Neural progenitor cell (in vitro differentiated cells): ENCODE measurements at regions not wholly inside any gene's neighbourhood (a gene's known extent, or its start where the extent isn't known, plus 50 kb on each side); places are given as distances from the start of the nearest gene placed in this dataset.
A peak's percentile ranks its signal among the peaks of the same experiment; 100 is the strongest.

Experiments used
- DNase-seq: peaks from one replicate; pipeline ENCODE4 v3.0.0-alpha.2; 2016; ENCODE audit warnings: low spot score
- H2AFZ ChIP-seq: fragments of 200-600 bp; sonication (generic); replicated peaks from 2 replicates; pipeline ENCODE4 v1.6.1; 2016; ENCODE audit warnings: antibody characterized with exemption
- H3F3A ChIP-seq: fragments of 200-600 bp; sonication (generic); 2 replicates; pipeline ENCODE4 v1.6.1; 2016; ENCODE audit warnings: antibody characterized with exemption, low read depth
- H3K27ac ChIP-seq: fragments of 200-600 bp; sonication (generic); 2 replicates; pipeline ENCODE4 v1.5.1; 2016; ENCODE audit warnings: mild to moderate bottlenecking
- H3K27me3 ChIP-seq: fragments of 200-600 bp; sonication (generic); 2 replicates; pipeline ENCODE4 v1.6.1; 2016; ENCODE audit warnings: mild to moderate bottlenecking, moderate library complexity
- H3K36me3 ChIP-seq: fragments of 200-600 bp; sonication (generic); 2 replicates; pipeline ENCODE4 v1.5.1; 2016
- H3K4me1 ChIP-seq: fragments of 200-600 bp; sonication (generic); 2 replicates; pipeline ENCODE4 v1.6.1; 2016; ENCODE audit warnings: mixed run types
- H3K4me2 ChIP-seq: fragments of 200-600 bp; sonication (generic); 2 replicates; pipeline ENCODE4 v1.6.1; 2016
- H3K4me3 ChIP-seq: fragments of 200-600 bp; sonication (generic); 2 replicates; pipeline ENCODE4 v1.5.1; 2016
- H3K79me2 ChIP-seq: fragments of 200-600 bp; sonication (generic); 2 replicates; pipeline ENCODE4 v1.6.1; 2016; ENCODE audit warnings: low read depth
- H3K9ac ChIP-seq: fragments of 200-600 bp; sonication (generic); 2 replicates; pipeline ENCODE4 v1.6.1; 2016
- H3K9me3 ChIP-seq: fragments of 200-600 bp; sonication (generic); 2 replicates; pipeline ENCODE4 v1.5.1; 2016; ENCODE audit warnings: low read depth
- H4K20me1 ChIP-seq: fragments of 200-600 bp; sonication (generic); 2 replicates; pipeline ENCODE4 v1.6.1; 2016; ENCODE audit warnings: low read depth
- H3K27ac Mint-ChIP-seq: 3 replicates; pipeline ENCODE4 v1.8.0; 2021; ENCODE audit warnings: mixed read lengths
- H3K27me3 Mint-ChIP-seq: 2 replicates; pipeline ENCODE4 v1.8.0; 2022; ENCODE audit warnings: low read depth, mild to moderate bottlenecking, inconsistent platforms, moderate library complexity, mixed read lengths; ENCODE audit not compliant: insufficient read depth
- H3K36me3 Mint-ChIP-seq: 3 replicates; pipeline ENCODE4 v1.8.0; 2021; ENCODE audit warnings: mixed read lengths
- H3K4me1 Mint-ChIP-seq: 3 replicates; pipeline ENCODE4 v1.8.0; 2021; ENCODE audit warnings: mixed read lengths
- H3K4me3 Mint-ChIP-seq: 3 replicates; pipeline ENCODE4 v1.8.0; 2021; ENCODE audit warnings: mild to moderate bottlenecking, moderate library complexity, mixed read lengths
- H3K9me3 Mint-ChIP-seq: 3 replicates; pipeline ENCODE4 v1.8.0; 2020; ENCODE audit warnings: mixed read lengths
- EZH2 ChIP-seq: fragments of 200-600 bp; sonication (generic); IDR thresholded peaks from 2 replicates; pipeline ENCODE4 v1.6.1; 2017; ENCODE audit warnings: antibody characterized with exemption, mild to moderate bottlenecking, moderate library complexity
- EZH2phosphoT487 ChIP-seq: fragments of 200-600 bp; sonication (generic); IDR thresholded peaks from 2 replicates; pipeline ENCODE4 v1.6.1; 2017; ENCODE audit warnings: antibody characterized with exemption
- TF ChIP-seq, protein P1 (sequence below): fragments of 200-600 bp; sonication (generic); IDR thresholded peaks from 2 replicates; pipeline ENCODE4 v1.5.1; 2017; ENCODE audit warnings: antibody characterized with exemption, mild to moderate bottlenecking

DNA sequence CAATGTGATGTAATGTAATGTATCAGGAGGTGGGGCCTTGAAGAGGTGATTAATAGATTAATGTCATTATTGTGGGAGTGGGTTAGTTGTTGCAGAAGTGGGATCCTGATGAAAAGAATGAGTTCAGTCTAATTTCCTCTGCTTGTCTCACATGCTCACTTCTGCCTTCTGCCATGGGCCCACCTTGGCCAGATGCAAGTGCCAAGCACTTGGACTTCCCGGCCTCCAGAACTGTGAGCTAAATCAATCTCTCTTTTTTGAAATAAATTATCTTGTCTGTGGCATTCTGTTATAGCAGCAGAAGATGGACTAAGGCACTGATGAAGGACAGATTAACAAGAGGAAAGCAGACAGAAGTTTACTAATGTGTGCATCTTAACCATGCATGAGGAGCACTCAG, 123.9 kb downstream of the ETS2 start:
- Mint-ChIP-seq H3K27ac (no peak overlapping the region), H3K4me3 (no peak overlapping the region), H3K9me3 (peaks cover 9% of the 10 kb centered on the region), H3K36me3 (no peaks in the 10 kb centered on the region), H3K4me1 (no peaks in the 10 kb centered on the region), H3K27me3 (peaks cover 10% of the 10 kb centered on the region)
- Histone ChIP-seq H3K27ac (no peak overlapping the region), H3F3A (no peaks in the 10 kb centered on the region), H3K4me2 (no peak overlapping the region), H3K9ac (no peak overlapping the region), H4K20me1 (no peaks in the 10 kb centered on the region), H3K36me3 (no peaks in the 10 kb centered on the region), H3K27me3 (no peaks in the 10 kb centered on the region), H3K79me2 (no peaks in the 10 kb centered on the region), H3K9me3 (no peaks in the 10 kb centered on the region), H3K4me3 (no peak overlapping the region), H3K4me1 (peaks cover 6% of the 10 kb centered on the region), H2AFZ (no peak overlapping the region)
- TF ChIP-seq EZH2 (no peak), EZH2phosphoT487 (no peak)
- TF ChIP-seq, protein P1, sequence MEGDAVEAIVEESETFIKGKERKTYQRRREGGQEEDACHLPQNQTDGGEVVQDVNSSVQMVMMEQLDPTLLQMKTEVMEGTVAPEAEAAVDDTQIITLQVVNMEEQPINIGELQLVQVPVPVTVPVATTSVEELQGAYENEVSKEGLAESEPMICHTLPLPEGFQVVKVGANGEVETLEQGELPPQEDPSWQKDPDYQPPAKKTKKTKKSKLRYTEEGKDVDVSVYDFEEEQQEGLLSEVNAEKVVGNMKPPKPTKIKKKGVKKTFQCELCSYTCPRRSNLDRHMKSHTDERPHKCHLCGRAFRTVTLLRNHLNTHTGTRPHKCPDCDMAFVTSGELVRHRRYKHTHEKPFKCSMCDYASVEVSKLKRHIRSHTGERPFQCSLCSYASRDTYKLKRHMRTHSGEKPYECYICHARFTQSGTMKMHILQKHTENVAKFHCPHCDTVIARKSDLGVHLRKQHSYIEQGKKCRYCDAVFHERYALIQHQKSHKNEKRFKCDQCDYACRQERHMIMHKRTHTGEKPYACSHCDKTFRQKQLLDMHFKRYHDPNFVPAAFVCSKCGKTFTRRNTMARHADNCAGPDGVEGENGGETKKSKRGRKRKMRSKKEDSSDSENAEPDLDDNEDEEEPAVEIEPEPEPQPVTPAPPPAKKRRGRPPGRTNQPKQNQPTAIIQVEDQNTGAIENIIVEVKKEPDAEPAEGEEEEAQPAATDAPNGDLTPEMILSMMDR: no peak
- DNase-seq: no peak

DNA sequence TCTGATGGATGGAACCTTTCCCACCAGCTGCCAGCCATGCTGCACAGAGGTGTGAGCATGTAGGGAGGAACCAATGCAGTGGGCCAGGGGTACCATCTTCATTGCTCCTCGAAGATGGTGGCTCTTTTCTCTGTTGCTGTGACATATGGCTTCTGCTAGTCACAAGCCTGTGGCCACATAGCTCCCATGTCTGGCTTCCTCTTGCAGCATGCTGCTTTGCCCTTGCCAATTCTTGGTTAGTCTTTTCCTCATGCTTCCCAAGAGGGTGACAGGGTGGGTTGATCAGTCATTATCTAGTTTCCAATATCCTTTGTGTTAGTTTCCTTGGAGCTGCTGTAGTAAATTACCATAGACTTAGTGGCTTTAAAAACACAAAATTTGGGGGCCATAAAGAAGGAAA, 123.4 kb downstream of the ETS2 start:
- Histone ChIP-seq H3K9ac (no peak overlapping the region), H3K9me3 (no peaks in the 10 kb centered on the region), H2AFZ (no peak overlapping the region), H4K20me1 (no peaks in the 10 kb centered on the region), H3F3A (no peaks in the 10 kb centered on the region), H3K27me3 (no peaks in the 10 kb centered on the region), H3K4me1 (peaks cover 6% of the 10 kb centered on the region), H3K4me3 (no peak overlapping the region), H3K36me3 (no peaks in the 10 kb centered on the region), H3K4me2 (no peak overlapping the region), H3K79me2 (no peaks in the 10 kb centered on the region), H3K27ac (no peak overlapping the region)
- H3K4me1 Mint-ChIP-seq: no peaks in the 10 kb centered on the region
- peaks cover 9% of the 10 kb centered on the region for H3K9me3 Mint-ChIP-seq
- no peak overlapping the region for H3K4me3 Mint-ChIP-seq
- TF ChIP-seq EZH2: no peak
- TF ChIP-seq, protein P1: no peak
- no peak for TF ChIP-seq EZH2phosphoT487
- peaks cover 10% of the 10 kb centered on the region for H3K27me3 Mint-ChIP-seq
- H3K27ac Mint-ChIP-seq: no peak overlapping the region
- no peak for DNase-seq
- no peaks in the 10 kb centered on the region for H3K36me3 Mint-ChIP-seq

DNA sequence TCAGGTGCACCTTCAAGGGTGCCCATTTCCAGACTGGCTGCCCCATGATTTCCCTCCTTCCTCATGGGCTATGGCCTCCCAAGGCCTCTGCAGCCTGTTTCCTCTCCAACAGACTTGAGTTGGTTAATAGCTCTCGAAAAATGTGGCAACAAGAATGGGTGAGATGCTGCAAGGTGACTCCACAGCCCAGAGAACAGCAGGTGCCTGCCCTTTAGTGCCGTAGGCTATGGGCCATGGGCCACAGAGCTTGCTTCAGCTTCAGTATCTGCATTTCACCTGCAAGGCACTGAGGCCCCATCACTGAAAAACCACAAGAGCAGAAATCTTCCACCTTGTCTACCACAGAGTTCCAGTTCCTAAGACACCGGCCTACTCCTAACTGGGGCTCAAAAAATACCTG, 122.0 kb downstream of the ETS2 start:
- Histone ChIP-seq H3F3A (no peaks in the 10 kb centered on the region), H3K4me2 (no peak overlapping the region), H3K36me3 (no peaks in the 10 kb centered on the region), H4K20me1 (no peaks in the 10 kb centered on the region), H3K27ac (no peak overlapping the region), H2AFZ (no peak overlapping the region), H3K9me3 (no peaks in the 10 kb centered on the region), H3K4me1 (peaks cover 6% of the 10 kb centered on the region), H3K79me2 (no peaks in the 10 kb centered on the region), H3K4me3 (no peak overlapping the region), H3K27me3 (no peaks in the 10 kb centered on the region), H3K9ac (no peak overlapping the region)
- DNase-seq: no peak
- Mint-ChIP-seq H3K9me3 (peaks cover 9% of the 10 kb centered on the region), H3K4me3 (no peak overlapping the region), H3K4me1 (no peaks in the 10 kb centered on the region), H3K27me3 (peaks cover 8% of the 10 kb centered on the region), H3K36me3 (no peaks in the 10 kb centered on the region), H3K27ac (no peak overlapping the region)
- TF ChIP-seq, protein P1: no peak
- no peak for TF ChIP-seq EZH2
- no peak for TF ChIP-seq EZH2phosphoT487

DNA sequence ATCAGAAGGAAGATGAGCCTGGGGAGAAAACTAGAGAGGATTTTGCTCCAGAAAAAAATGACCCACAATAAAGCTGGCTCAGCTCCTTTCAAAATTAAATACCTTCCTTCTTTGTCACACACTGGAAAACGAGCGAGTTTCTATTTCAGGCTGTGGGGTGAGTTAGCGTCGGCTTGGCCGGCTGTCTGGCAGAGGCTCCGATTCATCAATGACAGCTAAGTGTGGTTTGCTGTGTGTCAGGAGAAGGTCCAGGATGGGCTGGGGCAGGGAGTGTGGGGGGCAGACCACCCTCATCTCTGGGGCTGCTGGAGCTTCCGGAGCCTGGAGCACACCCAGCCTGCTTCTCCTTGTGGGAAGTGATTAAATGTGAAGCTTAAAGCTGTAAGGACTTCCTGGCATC, 120.2 kb downstream of the ETS2 start:
- Histone ChIP-seq H3K9ac (no peak overlapping the region), H3K4me1 (peaks cover 6% of the 10 kb centered on the region), H2AFZ (no peak overlapping the region), H3K9me3 (no peaks in the 10 kb centered on the region), H3K27me3 (no peaks in the 10 kb centered on the region), H3K79me2 (no peaks in the 10 kb centered on the region), H3K27ac (no peak overlapping the region), H3K4me2 (no peak overlapping the region), H4K20me1 (no peaks in the 10 kb centered on the region), H3K36me3 (no peaks in the 10 kb centered on the region), H3F3A (no peaks in the 10 kb centered on the region), H3K4me3 (no peak overlapping the region)
- peaks cover 9% of the 10 kb centered on the region for H3K9me3 Mint-ChIP-seq
- TF ChIP-seq EZH2phosphoT487 (no peak), EZH2 (no peak)
- TF ChIP-seq, protein P1: no peak
- no peak overlapping the region for H3K4me3 Mint-ChIP-seq
- no peaks in the 10 kb centered on the region for H3K36me3 Mint-ChIP-seq
- H3K27me3 Mint-ChIP-seq: peaks cover 6% of the 10 kb centered on the region
- peak overlapping the region; percentile 74 for H3K27ac Mint-ChIP-seq
- H3K4me1 Mint-ChIP-seq: no peaks in the 10 kb centered on the region
- DNase-seq: no peak
